B cell (primary cell): ENCODE measurements at regions not wholly inside any gene's neighbourhood (a gene's known extent, or its start where the extent isn't known, plus 50 kb on each side); places are given as distances from the start of the nearest gene placed in this dataset.

Source experiments
- ATAC-seq: fragments of 200-7000 bp; cut with Tn5 transposase; one replicate; pipeline ENCODE4 v1.10.0; 2021; ENCODE audit warnings: low read depth, mild to moderate bottlenecking, moderate number of reproducible peaks, moderate library complexity
- CTCF ChIA-PET: fragments of 350-600 bp; sonication (Branson Sonifier 250); formaldehyde crosslinking; loops from one replicate; lab custom pipeline; 2021; ENCODE audit warnings: antibody characterized with exemption, inconsistent platforms; lab: Charles Lee
- POLR2A ChIA-PET: fragments of 350-600 bp; sonication (Branson Sonifier 250); formaldehyde crosslinking; loops from one replicate; lab custom pipeline; 2021; ENCODE audit warnings: antibody characterized with exemption; lab: Charles Lee
- DNase-seq: peaks from one replicate; pipeline ENCODE4 v3.0.0; 2013
- H2AFZ ChIP-seq: 2 replicates; pipeline ENCODE4 v1.6.1; 2012; ENCODE audit warnings: mild to moderate bottlenecking, low read depth, low read length; ENCODE audit not compliant: insufficient read depth, poor library complexity, severe bottlenecking
- H3K27ac ChIP-seq, 2 donors: 1 replicate in 1 of 2; 2 replicates in 1 of 2; pipeline ENCODE4 v1.5.1; 2012 to 2013; ENCODE audit warnings: low read length in 2 of 2, mild to moderate bottlenecking in 2 of 2, moderate library complexity in 1 of 2
- H3K27me3 ChIP-seq, 4 experiments: fragments of 200-600 bp in 1 of 4; sonication (generic) in 1 of 4; replicated peaks in 1 of 4; 1 replicate in 2 of 4; 2 replicates in 2 of 4; pipeline versions ENCODE4 v1.6.1 to v1.7.0; 2013 to 2016; ENCODE audit warnings: low read length in 3 of 4, mild to moderate bottlenecking in 2 of 4, mixed read lengths in 1 of 4, moderate library complexity in 1 of 4; ENCODE audit not compliant: insufficient read depth in 4 of 4, control insufficient read depth in 3 of 4; ENCODE audit errors: control extremely low read depth in 1 of 4
- H3K36me3 ChIP-seq, 2 experiments: replicated peaks in 1 of 2; 1 replicate in 1 of 2; 2 replicates in 1 of 2; pipeline versions ENCODE4 v1.6.1 to v1.7.1; 2013; ENCODE audit warnings: low read length in 1 of 2; ENCODE audit not compliant: insufficient read depth in 2 of 2, control insufficient read depth in 1 of 2; ENCODE audit errors: control extremely low read depth in 1 of 2, extremely low read depth in 1 of 2
- H3K4me1 ChIP-seq, 2 donors: fragments of 200-600 bp in 1 of 2; sonication (generic) in 1 of 2; 1 replicate in 1 of 2; 2 replicates in 1 of 2; pipeline versions ENCODE4 v1.5.1 to v1.6.1; 2013 to 2017; ENCODE audit warnings: low read length in 2 of 2; ENCODE audit not compliant: control insufficient read depth in 2 of 2, insufficient read depth in 2 of 2
- H3K4me2 ChIP-seq: replicated peaks from 2 replicates; pipeline ENCODE3; 2012; ENCODE audit warnings: mild to moderate bottlenecking, low read depth, low read length; ENCODE audit not compliant: poor library complexity, severe bottlenecking
- H3K4me3 ChIP-seq, 5 experiments: fragments of 200-600 bp in 1 of 5; sonication (generic) in 1 of 5; 1 replicate in 3 of 5; 2 replicates in 2 of 5; pipeline versions ENCODE4 v1.5.1 to v1.7.0; 2011 to 2016; ENCODE audit warnings: low read length in 4 of 5, mild to moderate bottlenecking in 4 of 5, low read depth in 2 of 5, control low read depth in 1 of 5, moderate library complexity in 1 of 5; ENCODE audit not compliant: insufficient read depth in 1 of 5; ENCODE audit errors: control extremely low read depth in 1 of 5, extremely low read depth in 1 of 5
- H3K79me2 ChIP-seq: fragments of 200-600 bp; sonication (generic); one replicate; pipeline ENCODE4 v1.6.0; 2016; ENCODE audit warnings: low read length; ENCODE audit not compliant: control insufficient read depth, insufficient read depth
- H3K9ac ChIP-seq: fragments of 200-600 bp; sonication (generic); 2 replicates; pipeline ENCODE4 v1.6.1; 2017; ENCODE audit warnings: mild to moderate bottlenecking, low read length, moderate library complexity
- H3K9me3 ChIP-seq, 3 donors: one replicate each; pipeline versions ENCODE4 v1.6.1 to v1.7.1; 2013; ENCODE audit warnings: low read length in 2 of 3; ENCODE audit not compliant: control insufficient read depth in 2 of 3, insufficient read depth in 1 of 3; ENCODE audit errors: control extremely low read depth in 1 of 3
- H4K20me1 ChIP-seq: 2 replicates; pipeline ENCODE4 v1.6.0; 2012; ENCODE audit warnings: mild to moderate bottlenecking, low read length; ENCODE audit not compliant: insufficient read depth, control insufficient read depth, poor library complexity, severe bottlenecking
- H3K27ac Mint-ChIP-seq: one replicate; pipeline ENCODE4 v1.8.0; 2021; ENCODE audit warnings: mixed read lengths
- H3K27me3 Mint-ChIP-seq: one replicate; pipeline ENCODE4 v1.8.0; 2021; ENCODE audit warnings: mixed read lengths
- H3K4me1 Mint-ChIP-seq: one replicate; pipeline ENCODE4 v1.8.0; 2021; ENCODE audit warnings: mixed read lengths
- H3K4me3 Mint-ChIP-seq: one replicate; pipeline ENCODE4 v1.8.0; 2021; ENCODE audit warnings: mixed read lengths
- H3K9me3 Mint-ChIP-seq: one replicate; pipeline ENCODE4 v1.8.0; 2022; ENCODE audit warnings: mixed read lengths; ENCODE audit not compliant: insufficient read depth
- EZH2 ChIP-seq: IDR thresholded peaks from 2 replicates; pipeline ENCODE4 v1.6.1; 2012; ENCODE audit warnings: borderline replicate concordance, low read depth, mild to moderate bottlenecking, moderate library complexity, low read length; ENCODE audit not compliant: insufficient read depth, poor library complexity, severe bottlenecking
- WGBS: methylation state at CpG from one replicate; pipeline ENCODE4 v1.1.5; 2013; ENCODE audit warnings: missing lambda C conversion rate; ENCODE audit not compliant: insufficient coverage; 5-methylcytosine and 5-hydroxymethylcytosine counted together
- intact Hi-C: fragments of 100-400 bp; cut with micrococcal nuclease; formaldehyde crosslinking; loops from one replicate; pipeline ENCODE4 v1.10.0; 2022
- TF ChIP-seq, protein P1 (sequence below): fragments of 200-600 bp; IDR thresholded peaks from one replicate; pipeline ENCODE4 v1.8.0; 2022; ENCODE audit warnings: antibody characterized with exemption, mild to moderate bottlenecking

DNA sequence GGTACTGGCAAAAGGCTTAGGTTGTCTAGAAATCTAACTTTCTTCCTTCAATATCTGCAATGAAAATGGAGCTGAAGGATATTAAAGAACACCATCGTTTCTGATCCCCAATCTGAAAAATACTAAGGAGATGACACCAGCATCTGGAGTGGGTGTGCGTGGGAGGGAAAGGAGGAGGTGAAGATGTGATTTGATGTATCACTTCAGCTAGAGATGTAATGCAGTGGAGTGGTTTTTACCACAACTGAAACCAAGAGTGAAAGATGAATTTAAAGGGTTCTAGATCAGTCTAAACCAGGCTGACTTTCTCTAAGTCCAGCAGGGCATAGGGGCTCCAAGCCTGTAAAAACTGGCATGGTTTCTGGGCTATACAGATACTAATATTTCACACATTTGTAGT is 148.4 kb downstream of the AKAP11 start:
- H3K9me3 ChIP-seq = peaks cover 0 to 1% (median 0%) of the 10 kb centered on the region in 3 donors
- 100% methylated on average over 1 of the region's 2 CpGs for WGBS
- no peaks in the 10 kb centered on the region for H3K27me3 ChIP-seq
- Mint-ChIP-seq H3K27ac (no peak overlapping the region), H3K9me3 (no peaks in the 10 kb centered on the region), H3K4me1 (no peaks in the 10 kb centered on the region), H3K27me3 (no peaks in the 10 kb centered on the region), H3K4me3 (no peak overlapping the region)
- no peaks in the 10 kb centered on the region for H3K4me1 ChIP-seq
- no peak overlapping the region for H3K9ac ChIP-seq
- H3K4me3 ChIP-seq = no peak overlapping the region
- ChIA-PET POLR2A (no interaction called here), CTCF (no interaction called here)
- H3K79me2 ChIP-seq = no peaks in the 10 kb centered on the region
- DNase-seq (no peak), ATAC-seq (no peak)
- TF ChIP-seq, protein P1, sequence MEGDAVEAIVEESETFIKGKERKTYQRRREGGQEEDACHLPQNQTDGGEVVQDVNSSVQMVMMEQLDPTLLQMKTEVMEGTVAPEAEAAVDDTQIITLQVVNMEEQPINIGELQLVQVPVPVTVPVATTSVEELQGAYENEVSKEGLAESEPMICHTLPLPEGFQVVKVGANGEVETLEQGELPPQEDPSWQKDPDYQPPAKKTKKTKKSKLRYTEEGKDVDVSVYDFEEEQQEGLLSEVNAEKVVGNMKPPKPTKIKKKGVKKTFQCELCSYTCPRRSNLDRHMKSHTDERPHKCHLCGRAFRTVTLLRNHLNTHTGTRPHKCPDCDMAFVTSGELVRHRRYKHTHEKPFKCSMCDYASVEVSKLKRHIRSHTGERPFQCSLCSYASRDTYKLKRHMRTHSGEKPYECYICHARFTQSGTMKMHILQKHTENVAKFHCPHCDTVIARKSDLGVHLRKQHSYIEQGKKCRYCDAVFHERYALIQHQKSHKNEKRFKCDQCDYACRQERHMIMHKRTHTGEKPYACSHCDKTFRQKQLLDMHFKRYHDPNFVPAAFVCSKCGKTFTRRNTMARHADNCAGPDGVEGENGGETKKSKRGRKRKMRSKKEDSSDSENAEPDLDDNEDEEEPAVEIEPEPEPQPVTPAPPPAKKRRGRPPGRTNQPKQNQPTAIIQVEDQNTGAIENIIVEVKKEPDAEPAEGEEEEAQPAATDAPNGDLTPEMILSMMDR = no peak
- TF ChIP-seq EZH2 = no peak
- no peak overlapping the region for H3K27ac ChIP-seq
- no peak overlapping the region for H3K4me2 ChIP-seq
- H2AFZ ChIP-seq = no peak overlapping the region
- no peaks in the 10 kb centered on the region for H4K20me1 ChIP-seq
- intact Hi-C loops = no loop called here
- H3K36me3 ChIP-seq = no peaks in the 10 kb centered on the region

DNA sequence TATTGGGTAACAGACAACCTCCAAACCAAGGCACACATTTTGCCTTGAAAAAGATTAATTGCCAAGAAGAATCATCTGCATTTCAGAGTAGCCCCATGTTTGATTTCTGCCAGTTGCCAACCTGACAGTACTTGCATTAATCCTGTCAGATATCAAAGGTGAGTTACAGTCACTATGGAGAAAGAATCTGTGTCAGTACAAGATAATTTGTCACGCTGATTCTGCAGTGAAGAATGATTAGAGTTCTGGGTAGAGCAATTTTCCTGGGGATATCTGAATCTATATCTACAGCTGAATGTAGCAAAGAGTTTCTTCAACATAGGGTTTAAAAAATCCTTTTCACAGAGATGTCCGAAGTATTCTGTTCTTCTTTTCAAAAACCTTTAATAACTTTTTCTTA is 150.7 kb downstream of the AKAP11 start:
- ChIA-PET POLR2A (no interaction called here), CTCF (no interaction called here)
- no CpG with 5 or more reads among the region's 2 CpGs for WGBS
- no peaks in the 10 kb centered on the region for H3K36me3 ChIP-seq
- H3K4me2 ChIP-seq = no peak overlapping the region
- DNase-seq (no peak), ATAC-seq (no peak)
- no peak overlapping the region for H3K27ac ChIP-seq
- no peaks in the 10 kb centered on the region for H3K4me1 ChIP-seq
- TF ChIP-seq, protein P1 = no peak
- TF ChIP-seq EZH2 = no peak
- H3K27ac Mint-ChIP-seq = no peak overlapping the region
- peaks cover 0 to 1% (median 0%) of the 10 kb centered on the region in 3 donors for H3K9me3 ChIP-seq
- H3K4me3 Mint-ChIP-seq = no peak overlapping the region
- H3K4me1 Mint-ChIP-seq = no peaks in the 10 kb centered on the region
- no peaks in the 10 kb centered on the region for H4K20me1 ChIP-seq
- no peak overlapping the region for H3K4me3 ChIP-seq
- no peak overlapping the region for H3K9ac ChIP-seq
- H2AFZ ChIP-seq = no peak overlapping the region
- H3K27me3 Mint-ChIP-seq = no peaks in the 10 kb centered on the region
- H3K9me3 Mint-ChIP-seq = no peaks in the 10 kb centered on the region
- no peaks in the 10 kb centered on the region for H3K79me2 ChIP-seq
- intact Hi-C loops = no loop called here
- H3K27me3 ChIP-seq = no peaks in the 10 kb centered on the region
